ENCODE measurements at regions not wholly inside any gene's neighbourhood (a gene's known extent, or its start where the extent isn't known, plus 50 kb on each side); places are given as distances from the start of the nearest gene placed in this dataset.

DNA sequence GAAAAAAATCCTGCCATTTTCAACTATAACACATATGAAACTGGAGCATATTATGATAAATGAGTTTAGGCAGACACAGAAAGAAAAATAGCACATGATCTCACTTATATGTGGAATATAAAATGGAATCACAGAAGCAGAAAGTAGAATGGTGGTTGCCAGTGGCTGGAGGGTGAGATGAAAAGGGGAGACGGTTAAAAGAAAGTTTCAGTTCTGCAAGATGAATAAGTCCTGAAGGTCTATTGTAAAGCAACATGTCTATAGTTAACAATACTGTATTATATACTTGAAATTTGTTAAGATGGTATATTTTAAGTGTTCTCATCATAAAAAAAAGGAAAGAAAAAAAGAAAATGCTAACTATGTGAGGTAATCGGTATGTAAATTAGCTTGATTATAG lies 503.9 kb downstream of the EPHA7 start (continued):
- TF ChIP-seq, protein P1, sequence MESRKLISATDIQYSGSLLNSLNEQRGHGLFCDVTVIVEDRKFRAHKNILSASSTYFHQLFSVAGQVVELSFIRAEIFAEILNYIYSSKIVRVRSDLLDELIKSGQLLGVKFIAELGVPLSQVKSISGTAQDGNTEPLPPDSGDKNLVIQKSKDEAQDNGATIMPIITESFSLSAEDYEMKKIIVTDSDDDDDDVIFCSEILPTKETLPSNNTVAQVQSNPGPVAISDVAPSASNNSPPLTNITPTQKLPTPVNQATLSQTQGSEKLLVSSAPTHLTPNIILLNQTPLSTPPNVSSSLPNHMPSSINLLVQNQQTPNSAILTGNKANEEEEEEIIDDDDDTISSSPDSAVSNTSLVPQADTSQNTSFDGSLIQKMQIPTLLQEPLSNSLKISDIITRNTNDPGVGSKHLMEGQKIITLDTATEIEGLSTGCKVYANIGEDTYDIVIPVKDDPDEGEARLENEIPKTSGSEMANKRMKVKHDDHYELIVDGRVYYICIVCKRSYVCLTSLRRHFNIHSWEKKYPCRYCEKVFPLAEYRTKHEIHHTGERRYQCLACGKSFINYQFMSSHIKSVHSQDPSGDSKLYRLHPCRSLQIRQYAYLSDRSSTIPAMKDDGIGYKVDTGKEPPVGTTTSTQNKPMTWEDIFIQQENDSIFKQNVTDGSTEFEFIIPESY (IDR thresholded peaks at IDR 0.05) = no peak
- TF ChIP-seq, protein P2, sequence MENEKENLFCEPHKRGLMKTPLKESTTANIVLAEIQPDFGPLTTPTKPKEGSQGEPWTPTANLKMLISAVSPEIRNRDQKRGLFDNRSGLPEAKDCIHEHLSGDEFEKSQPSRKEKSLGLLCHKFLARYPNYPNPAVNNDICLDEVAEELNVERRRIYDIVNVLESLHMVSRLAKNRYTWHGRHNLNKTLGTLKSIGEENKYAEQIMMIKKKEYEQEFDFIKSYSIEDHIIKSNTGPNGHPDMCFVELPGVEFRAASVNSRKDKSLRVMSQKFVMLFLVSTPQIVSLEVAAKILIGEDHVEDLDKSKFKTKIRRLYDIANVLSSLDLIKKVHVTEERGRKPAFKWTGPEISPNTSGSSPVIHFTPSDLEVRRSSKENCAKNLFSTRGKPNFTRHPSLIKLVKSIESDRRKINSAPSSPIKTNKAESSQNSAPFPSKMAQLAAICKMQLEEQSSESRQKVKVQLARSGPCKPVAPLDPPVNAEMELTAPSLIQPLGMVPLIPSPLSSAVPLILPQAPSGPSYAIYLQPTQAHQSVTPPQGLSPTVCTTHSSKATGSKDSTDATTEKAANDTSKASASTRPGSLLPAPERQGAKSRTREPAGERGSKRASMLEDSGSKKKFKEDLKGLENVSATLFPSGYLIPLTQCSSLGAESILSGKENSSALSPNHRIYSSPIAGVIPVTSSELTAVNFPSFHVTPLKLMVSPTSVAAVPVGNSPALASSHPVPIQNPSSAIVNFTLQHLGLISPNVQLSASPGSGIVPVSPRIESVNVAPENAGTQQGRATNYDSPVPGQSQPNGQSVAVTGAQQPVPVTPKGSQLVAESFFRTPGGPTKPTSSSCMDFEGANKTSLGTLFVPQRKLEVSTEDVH (IDR thresholded peaks at IDR 0.05; ENCODE audit: low read depth, partially characterized antibody) = no peak

DNA sequence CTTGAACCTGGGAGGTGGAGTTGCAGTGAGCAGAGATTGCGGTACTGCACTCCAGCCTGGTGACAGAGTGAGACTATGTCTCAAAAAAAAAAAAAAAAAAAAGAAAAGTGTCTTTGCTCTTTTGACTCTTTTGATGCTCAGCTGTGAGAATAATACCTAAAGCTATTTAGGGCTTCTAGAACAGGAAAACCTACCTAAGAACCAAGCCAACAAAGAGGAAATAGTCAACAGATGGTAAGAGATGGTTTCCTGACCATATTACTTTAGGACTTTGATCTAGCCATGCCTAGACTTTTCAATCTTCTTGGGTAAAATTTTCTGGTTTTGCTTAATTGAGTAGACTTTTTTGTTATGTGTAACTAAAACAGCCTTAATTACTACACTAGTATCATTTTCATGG lies 508.1 kb downstream of the EPHA7 start:
- ChIA-PET CTCF (no interaction called here), RAD21 (ENCODE audit: unreplicated experiment) (no interaction called here), POLR2A (no interaction called here), SMC1A (ENCODE audit: uncharacterized antibody, unreplicated experiment) (no interaction called here)
- Histone ChIP-seq H3K36me3 (ENCODE audit: control insufficient read depth in 2 of 2, insufficient read depth in 2 of 2, low read length in 1 of 2) (no peaks in the 10 kb centered on the region), H3K27ac (ENCODE audit: control insufficient read depth, insufficient read depth) (no peak overlapping the region), H3K4me2 (ENCODE audit: control insufficient read depth, insufficient read depth) (no peak overlapping the region), H3K9me3 (replicated peaks; ENCODE audit: control insufficient read depth, insufficient read depth, low read length) (no peaks in the 10 kb centered on the region), H3K4me3 (no peak overlapping the region), H2AFZ (ENCODE audit: control insufficient read depth, low read depth, low read length) (no peak overlapping the region), H3K27me3 (replicated peaks in 1 of 2; ENCODE audit: control insufficient read depth in 2 of 2, insufficient read depth in 2 of 2, low read length in 1 of 2) (no peaks in the 10 kb centered on the region), H3K9ac (ENCODE audit: control insufficient read depth, insufficient read depth, low read length) (no peak overlapping the region), H4K20me1 (ENCODE audit: control insufficient read depth, insufficient read depth) (no peaks in the 10 kb centered on the region), H3K4me1 (ENCODE audit: control insufficient read depth, insufficient read depth, low read length) (no peaks in the 10 kb centered on the region), H3K79me2 (ENCODE audit: control insufficient read depth, insufficient read depth, low read length) (no peaks in the 10 kb centered on the region)
- TF ChIP-seq ETV6 (conservative IDR thresholded peaks at IDR 0.05 in 1 of 2, IDR thresholded peaks at IDR 0.05 in 1 of 2; ENCODE audit: borderline replicate concordance in 1 of 2, low read depth in 1 of 2) = no peak
- in situ Hi-C loops (cut with MboI) = no loop called here
- no TSS peak for BruUV-seq (replicated peaks)
- intact Hi-C loops (cut with micrococcal nuclease; ENCODE audit: unreplicated experiment) = no loop called here
- ATAC-seq (no peak), FAIRE-seq (no peak), DNase-seq (ENCODE audit: low read depth, low spot score) (no peak)
- WGBS (ENCODE audit: insufficient coverage, insufficient replicate concordance, low lambda C conversion rate, missing lambda C conversion rate) = 83% methylated on average over 1 of the region's 1 CpG

Data from GM12878 (cell line).